GM23338 (cell line): ENCODE measurements at regions not wholly inside any gene's neighbourhood (a gene's known extent, or its start where the extent isn't known, plus 50 kb on each side); places are given as distances from the start of the nearest gene placed in this dataset.

Source experiments
- ATAC-seq: fragments of 200-7000 bp; cut with Tn5 transposase; 3 replicates; pipeline ENCODE4 v1.9.1; 2020
- DNase-seq: peaks from one replicate; pipeline ENCODE4 v3.0.0-alpha.2; 2015; ENCODE audit warnings: low spot score
- H2AFZ ChIP-seq: fragments of 200-600 bp; sonication (generic); 2 replicates; pipeline ENCODE4 v1.8.0; 2016; ENCODE audit warnings: antibody characterized with exemption, mild to moderate bottlenecking, moderate library complexity
- H3F3A ChIP-seq: fragments of 200-600 bp; sonication (generic); replicated peaks from 2 replicates; pipeline ENCODE4 v1.8.0; 2017; ENCODE audit warnings: antibody characterized with exemption, mixed run types, low read depth
- H3K27ac ChIP-seq: fragments of 200-600 bp; sonication (generic); 2 replicates; pipeline ENCODE4 v1.6.1; 2016; ENCODE audit warnings: low read depth
- H3K27me3 ChIP-seq: fragments of 200-600 bp; sonication (generic); 2 replicates; pipeline ENCODE4 v1.8.0; 2016; ENCODE audit warnings: mild to moderate bottlenecking, mixed run types, moderate library complexity; ENCODE audit not compliant: insufficient read depth
- H3K36me3 ChIP-seq: fragments of 200-600 bp; sonication (generic); 2 replicates; pipeline ENCODE4 v1.8.0; 2016; ENCODE audit warnings: mild to moderate bottlenecking; ENCODE audit not compliant: insufficient read depth
- H3K4me1 ChIP-seq: fragments of 200-600 bp; sonication (generic); 2 replicates; pipeline ENCODE4 v1.8.0; 2016; ENCODE audit warnings: mild to moderate bottlenecking, moderate library complexity; ENCODE audit not compliant: insufficient read depth
- H3K4me2 ChIP-seq: fragments of 200-600 bp; sonication (generic); 2 replicates; pipeline ENCODE4 v1.7.1; 2017; ENCODE audit warnings: mixed run types
- H3K4me3 ChIP-seq: fragments of 200-600 bp; sonication (generic); 2 replicates; pipeline ENCODE4 v1.6.1; 2016; ENCODE audit warnings: mixed run types
- H3K79me2 ChIP-seq: fragments of 200-600 bp; sonication (generic); replicated peaks from 2 replicates; pipeline ENCODE4 v1.8.0; 2017; ENCODE audit warnings: mild to moderate bottlenecking; ENCODE audit not compliant: insufficient read depth
- H3K9me2 ChIP-seq: fragments of 200-600 bp; sonication (generic); 2 replicates; pipeline ENCODE4 v1.8.0; 2017; ENCODE audit not compliant: insufficient read depth
- H4K20me1 ChIP-seq: fragments of 200-600 bp; sonication (generic); replicated peaks from 2 replicates; pipeline ENCODE4 v1.8.0; 2017; ENCODE audit warnings: mild to moderate bottlenecking; ENCODE audit not compliant: insufficient read depth
- H3K27ac Mint-ChIP-seq: 2 replicates; pipeline ENCODE4 v1.8.0; 2020; ENCODE audit warnings: inconsistent platforms, mild to moderate bottlenecking, moderate library complexity, mixed read lengths
- H3K27me3 Mint-ChIP-seq: 3 replicates; pipeline ENCODE4 v1.8.0; 2022; ENCODE audit warnings: low read depth, mild to moderate bottlenecking, moderate library complexity, mixed read lengths, inconsistent platforms; ENCODE audit not compliant: insufficient read depth, poor library complexity
- H3K36me3 Mint-ChIP-seq: 3 replicates; pipeline ENCODE4 v1.8.0; 2021; ENCODE audit warnings: low read depth, mild to moderate bottlenecking, inconsistent platforms, moderate library complexity, mixed read lengths
- H3K4me1 Mint-ChIP-seq: 3 replicates; pipeline ENCODE4 v1.8.0; 2020; ENCODE audit warnings: mild to moderate bottlenecking, inconsistent platforms, mixed read lengths
- H3K4me3 Mint-ChIP-seq: 3 replicates; pipeline ENCODE4 v1.8.0; 2021; ENCODE audit warnings: moderate library complexity, mild to moderate bottlenecking, inconsistent platforms, mixed read lengths
- H3K9me3 Mint-ChIP-seq: 3 replicates; pipeline ENCODE4 v1.8.0; 2020; ENCODE audit warnings: moderate library complexity, mild to moderate bottlenecking, inconsistent platforms, mixed read lengths
- CREB1 ChIP-seq: fragments of 250-450 bp; sonication (Bioruptor Pico); IDR thresholded peaks from 2 replicates; pipeline ENCODE4 v1.5.0; 2020; ENCODE audit warnings: low read depth, mild to moderate bottlenecking, moderate library complexity
- CTCF ChIP-seq, 2 experiments: fragments of 200-600 bp in 1 of 2; sonication (generic) in 1 of 2; conservative IDR thresholded peaks; 2 replicates each; pipeline versions ENCODE4 v1.5.1 to v1.6.1; 2016 to 2017; ENCODE audit warnings: antibody characterized with exemption in 2 of 2, low read depth in 2 of 2, mild to moderate bottlenecking in 2 of 2, moderate library complexity in 1 of 2
- ETS1 ChIP-seq: IDR thresholded peaks from 2 replicates; pipeline ENCODE4 v1.6.1; 2016; ENCODE audit warnings: antibody characterized with exemption
- EZH2 ChIP-seq: fragments of 200-600 bp; sonication (generic); IDR thresholded peaks from one replicate; pipeline ENCODE4 v1.8.0; 2017; ENCODE audit warnings: antibody characterized with exemption, mild to moderate bottlenecking, low read depth; ENCODE audit not compliant: unreplicated experiment
- JUNB ChIP-seq: IDR thresholded peaks from one replicate; pipeline ENCODE4 v1.6.1; 2016; ENCODE audit warnings: antibody characterized with exemption; ENCODE audit not compliant: unreplicated experiment
- NANOG ChIP-seq: IDR thresholded peaks from 2 replicates; pipeline ENCODE4 v1.6.1; 2016; ENCODE audit warnings: antibody characterized with exemption, borderline replicate concordance
- POLR2AphosphoS5 ChIP-seq: IDR thresholded peaks from 2 replicates; pipeline ENCODE4 v1.6.1; 2016; ENCODE audit warnings: antibody characterized with exemption, low read depth
- REST ChIP-seq: IDR thresholded peaks from one replicate; pipeline ENCODE4 v1.6.1; 2018; ENCODE audit warnings: antibody characterized with exemption; ENCODE audit not compliant: unreplicated experiment
- STAT1 ChIP-seq: IDR thresholded peaks from one replicate; pipeline ENCODE4 v1.6.1; 2016; ENCODE audit warnings: antibody characterized with exemption; ENCODE audit not compliant: unreplicated experiment
- ZNF114 ChIP-seq: fragments of 250-450 bp; sonication (Bioruptor Pico); IDR thresholded peaks from 2 replicates; pipeline ENCODE4 v1.5.0; 2020; ENCODE audit warnings: mild to moderate bottlenecking, moderate library complexity
- ZNF331 ChIP-seq: fragments of 250-450 bp; sonication (Bioruptor Pico); IDR thresholded peaks from 2 replicates; pipeline ENCODE4 v1.5.0; 2020; ENCODE audit warnings: low read depth, mild to moderate bottlenecking, moderate library complexity
- ZNF462 ChIP-seq: fragments of 250-450 bp; sonication (Bioruptor Pico); IDR thresholded peaks from 2 replicates; pipeline ENCODE4 v1.5.0; 2020; ENCODE audit warnings: mild to moderate bottlenecking, moderate library complexity

- Mint-ChIP-seq H3K4me3 (no peak overlapping the region), H3K4me1 (no peaks in the 10 kb centered on the region; the same call in 2 of the 3 replicates), H3K27ac (no peak overlapping the region), H3K36me3 (no peaks in the 10 kb centered on the region), H3K27me3 (no peaks in the 10 kb centered on the region), H3K9me3 (no peaks in the 10 kb centered on the region)
- no peak for TF ChIP-seq ZNF331 (CRISPR knock-in tag)
- TF ChIP-seq POLR2AphosphoS5: no peak
- TF ChIP-seq JUNB: no peak
- no peak for TF ChIP-seq REST
- no peak for TF ChIP-seq ZNF114 (CRISPR knock-in tag)
- TF ChIP-seq ETS1: no peak
- no peak for TF ChIP-seq CREB1
- no peak for TF ChIP-seq ZNF462 (CRISPR knock-in tag)
- no peak for TF ChIP-seq STAT1
- TF ChIP-seq CTCF (conservative IDR thresholded peaks at IDR 0.05; ENCODE audit: low read depth in 2 of 2): no peak
- TF ChIP-seq EZH2: no peak
- TF ChIP-seq NANOG: no peak
- Histone ChIP-seq H3K79me2 (no peaks in the 10 kb centered on the region), H3K36me3 (no peaks in the 10 kb centered on the region), H3K4me2 (no peak overlapping the region), H3K27ac (no peak overlapping the region), H3K9me2 (peaks cover 14% of the 10 kb centered on the region), H3F3A (no peaks in the 10 kb centered on the region), H3K4me1 (no peaks in the 10 kb centered on the region), H3K27me3 (no peaks in the 10 kb centered on the region), H2AFZ (no peak overlapping the region), H3K4me3 (no peak overlapping the region), H4K20me1 (no peaks in the 10 kb centered on the region)
- ATAC-seq (no peak), DNase-seq (no peak)
Measured at GRCh38 chr4:79599691-79600090, 191.7 kb upstream of the GK2 start.
